NCI-H2227 treated with DMSO at 0.1 percent for 48 hours (cell line): ENCODE measurements at regions not wholly inside any gene's neighbourhood (a gene's known extent, or its start where the extent isn't known, plus 50 kb on each side); places are given as distances from the start of the nearest gene placed in this dataset.

Experiments used
- DNase-seq: peaks from one replicate; lab custom pipeline; 2025; lab: John Stamatoyannopoulos, UW

DNA sequence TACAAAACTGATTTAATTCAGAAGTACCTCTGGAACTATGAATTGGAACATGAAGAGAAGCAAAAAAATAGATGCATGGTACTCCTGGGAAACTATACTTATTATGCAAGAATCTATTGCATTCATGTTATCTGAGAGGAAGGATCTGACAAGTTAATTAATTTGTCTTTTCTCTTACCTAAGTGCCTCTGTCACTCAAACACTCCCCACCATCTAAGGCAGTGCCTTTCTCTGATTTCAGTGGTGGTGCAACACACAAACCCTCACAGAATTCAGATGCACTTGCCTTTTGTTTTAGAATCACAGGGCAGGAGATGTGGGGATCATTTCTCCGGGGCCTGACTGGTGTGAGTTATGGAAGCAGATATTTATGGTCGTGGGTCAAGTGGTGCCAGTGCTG lies 52.5 kb upstream of the C9orf72 start:
- DNase-seq: no peak

GRCh38 chr9:27626244-27627187 lies 53.2 kb upstream of the C9orf72 start:
- DNase-seq: no peak

DNA sequence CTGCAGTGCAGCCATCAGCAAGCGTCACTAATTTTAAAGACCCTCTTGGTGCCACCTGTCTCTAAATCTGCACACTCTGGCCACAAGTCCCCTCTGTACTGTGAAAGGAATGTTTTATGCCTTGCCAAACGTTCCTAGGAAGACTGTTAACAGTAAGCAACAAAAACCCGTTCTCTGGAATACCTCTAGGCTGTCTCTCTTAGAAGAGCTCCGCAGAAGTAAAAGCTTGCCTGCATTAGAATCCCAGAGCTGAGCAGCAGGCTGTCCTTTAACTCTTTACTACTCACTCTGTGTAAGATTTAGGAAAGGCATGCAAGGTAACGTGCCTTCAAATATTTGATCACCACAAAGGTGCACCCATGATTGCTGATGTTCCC lies 53.9 kb upstream of the C9orf72 start:
- no peak for DNase-seq

GRCh38 chr9:27628311-27628710 lies 55.0 kb upstream of the C9orf72 start:
- no peak for DNase-seq

- DNase-seq: no peak
Observed at GRCh38 chr9:27629425-27629824, 56.1 kb upstream of the C9orf72 start.

GRCh38 chr9:27632254-27632653 lies 59.0 kb upstream of the C9orf72 start:
- DNase-seq: no peak

- no peak for DNase-seq
Observed at GRCh38 chr9:27633764-27634163, 60.5 kb upstream of the C9orf72 start.

DNA sequence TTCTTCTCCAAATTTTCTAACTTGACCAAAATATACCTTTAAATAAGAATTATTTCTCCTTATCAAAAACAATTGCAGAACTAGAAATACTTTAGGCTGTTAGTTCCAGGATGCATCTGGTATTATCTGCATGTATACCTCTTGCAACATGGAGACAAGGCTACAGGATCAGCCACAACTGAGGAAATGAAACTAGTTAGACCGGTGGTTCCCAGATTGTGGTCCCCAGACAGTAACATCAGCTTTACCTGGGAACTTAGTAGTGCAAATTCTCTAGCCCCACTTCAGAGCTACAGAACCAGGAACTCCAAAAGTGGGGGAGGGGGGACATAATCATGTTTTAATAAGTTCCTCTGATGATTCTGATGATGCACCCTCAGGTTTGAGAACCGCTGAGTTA lies 61.6 kb upstream of the C9orf72 start:
- DNase-seq: no peak

DNA sequence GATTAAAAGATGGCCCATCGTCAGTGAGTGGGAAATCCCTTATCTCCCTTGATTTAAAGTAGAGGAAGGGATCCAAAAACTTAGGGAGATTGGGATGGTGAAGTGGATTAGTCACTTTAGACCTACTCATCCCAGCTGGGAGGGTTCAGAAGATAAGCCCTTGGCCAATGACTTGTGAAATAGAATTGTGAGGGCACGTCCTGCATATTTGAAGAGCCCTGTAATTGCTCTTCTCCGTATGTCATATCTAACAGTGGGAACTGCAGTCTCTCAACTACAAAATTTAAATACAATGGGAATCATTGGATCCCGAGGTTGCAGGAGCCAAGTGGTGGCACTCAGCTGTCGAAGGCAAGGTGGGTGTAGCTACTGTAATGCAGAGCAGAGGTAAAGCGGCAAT lies 65.4 kb upstream of the C9orf72 start:
- no peak for DNase-seq

DNA sequence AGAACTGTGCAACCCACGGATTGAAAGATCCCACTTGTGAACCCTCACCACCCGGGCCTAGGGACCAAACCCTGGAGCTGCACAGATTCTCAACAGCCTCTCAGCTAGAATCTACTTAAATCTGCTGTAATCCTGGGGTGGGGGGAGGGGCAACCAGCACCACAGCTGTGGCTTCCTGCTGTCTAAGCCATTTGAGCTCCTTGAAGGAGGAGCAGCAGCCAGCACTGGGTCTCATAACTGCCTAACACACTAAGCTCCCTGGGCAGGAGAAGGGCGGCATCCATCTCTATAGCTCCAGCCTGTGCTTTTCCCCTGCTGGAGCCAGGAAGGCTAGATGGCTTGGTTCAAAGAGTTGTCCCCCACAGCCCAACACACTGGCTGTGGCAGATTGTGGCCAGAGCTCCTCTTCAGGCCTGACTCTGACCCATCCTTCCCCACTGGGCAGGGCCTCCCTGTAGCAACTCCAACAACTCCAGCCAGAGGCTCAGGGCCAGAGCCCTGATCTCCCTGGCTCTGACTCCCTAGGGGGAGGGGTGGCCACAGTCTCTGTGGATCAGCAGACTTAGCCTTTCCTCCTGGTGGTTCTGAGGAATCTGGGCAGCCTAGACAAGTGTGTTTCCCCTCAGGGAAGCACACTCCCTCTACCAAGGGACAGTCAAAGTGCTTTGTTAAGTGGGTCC lies 72.0 kb upstream of the C9orf72 start:
- DNase-seq: no peak

DNA sequence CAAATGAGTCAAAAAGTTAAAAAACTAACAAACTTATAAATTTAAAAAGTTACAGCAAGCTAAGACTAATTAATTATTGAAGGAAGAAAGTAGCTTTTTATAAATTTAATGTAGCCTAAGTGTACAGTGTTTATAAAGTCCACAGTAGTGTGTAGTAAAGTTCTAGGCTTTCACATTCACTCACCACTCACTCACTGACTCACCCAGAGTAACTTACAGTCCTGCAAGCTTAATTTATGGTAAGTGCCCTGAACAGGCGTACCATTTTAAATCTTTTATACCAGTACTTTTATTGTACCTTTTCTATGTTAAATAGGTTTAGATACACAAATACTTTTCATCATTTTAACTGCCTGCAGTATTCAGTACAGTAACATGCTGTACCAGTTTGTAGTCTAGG lies 80.0 kb upstream of the C9orf72 start:
- no peak for DNase-seq

DNA sequence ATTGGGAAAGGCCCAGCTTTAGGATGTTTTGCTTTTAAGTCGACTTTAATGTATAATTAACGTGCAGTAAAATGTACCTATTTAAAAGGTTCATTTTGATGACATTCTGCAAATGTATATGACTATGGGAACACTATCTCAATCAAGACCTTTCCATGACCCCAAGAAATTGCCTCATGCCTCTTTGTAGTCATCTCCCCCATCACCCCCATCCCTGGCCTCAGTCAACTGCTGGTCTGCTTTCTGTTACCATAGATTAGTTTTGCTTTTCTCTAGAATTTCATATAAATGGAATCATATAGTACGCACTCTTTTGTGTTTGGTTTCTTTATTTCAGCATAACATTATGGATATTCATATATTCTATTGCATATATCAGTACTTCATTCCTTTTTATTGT lies 80.7 kb upstream of the C9orf72 start:
- no peak for DNase-seq

GRCh38 chr9:27654629-27655285 lies 81.5 kb upstream of the C9orf72 start:
- no peak for DNase-seq

GRCh38 chr9:27655441-27655840 lies 82.2 kb upstream of the C9orf72 start:
- DNase-seq: no peak

DNA sequence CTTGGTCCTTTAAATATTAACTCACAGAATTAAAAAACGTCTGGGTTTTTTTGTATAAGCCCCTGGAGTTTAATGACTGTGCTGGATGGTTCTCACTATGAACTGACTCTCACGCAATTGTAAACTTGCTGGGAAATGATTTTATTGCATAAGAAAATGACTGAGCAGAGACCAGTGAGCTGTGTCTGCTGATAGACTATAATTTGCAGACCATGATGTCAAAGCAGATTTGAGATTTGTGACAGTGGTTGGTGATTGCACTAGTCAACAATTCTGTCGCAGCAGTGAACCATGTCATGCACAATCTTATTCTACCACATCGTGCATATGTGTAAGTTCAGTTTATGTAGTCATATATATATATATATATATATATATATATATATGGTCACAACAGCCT lies 85.7 kb upstream of the C9orf72 start:
- DNase-seq: no peak

- DNase-seq: no peak
Observed at GRCh38 chr9:27659571-27659970, 86.3 kb upstream of the C9orf72 start.

DNA sequence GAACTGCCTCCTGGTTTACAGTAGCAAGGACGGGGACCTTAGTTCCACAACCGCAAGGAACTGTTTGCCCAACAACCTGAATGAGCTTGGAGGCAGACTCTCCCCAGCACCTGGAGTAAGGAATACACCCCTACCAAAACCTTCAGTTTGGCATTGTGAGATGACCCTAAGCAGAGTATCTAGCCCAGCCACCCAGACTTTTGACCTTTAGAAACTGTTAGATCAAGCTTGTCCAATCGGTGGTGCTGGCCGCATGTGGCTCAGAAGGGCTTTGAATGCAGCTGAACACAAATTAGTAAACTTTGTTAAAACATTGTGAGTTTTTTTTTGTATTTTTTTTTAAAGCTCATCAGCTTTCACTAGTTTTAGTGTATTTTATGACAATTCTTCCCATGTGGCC lies 86.9 kb upstream of the C9orf72 start:
- DNase-seq: no peak

DNA sequence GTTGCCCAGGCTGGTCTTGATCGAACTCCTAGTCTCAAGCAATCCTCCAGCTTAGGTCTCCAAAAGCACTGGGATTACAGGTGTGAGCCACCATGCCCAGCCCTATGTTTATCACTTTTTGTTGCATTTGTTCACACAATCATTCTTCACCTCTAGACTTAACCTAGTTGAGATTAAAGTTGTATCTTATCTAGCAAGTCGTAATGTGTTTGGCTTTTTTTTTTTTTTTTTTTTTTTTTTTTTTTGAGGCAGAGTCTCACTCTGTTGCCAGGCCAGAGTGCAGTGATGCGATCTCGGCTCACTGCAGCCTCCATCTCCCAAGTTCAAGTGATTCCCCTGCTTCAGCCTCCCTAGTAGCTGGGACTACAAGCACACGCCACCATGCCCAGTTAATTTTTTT lies 90.2 kb upstream of the C9orf72 start:
- no peak for DNase-seq

GRCh38 chr9:27664121-27664779 lies 91.0 kb upstream of the C9orf72 start:
- DNase-seq: no peak

GRCh38 chr9:27665136-27665535 lies 91.9 kb upstream of the C9orf72 start:
- no peak for DNase-seq

DNA sequence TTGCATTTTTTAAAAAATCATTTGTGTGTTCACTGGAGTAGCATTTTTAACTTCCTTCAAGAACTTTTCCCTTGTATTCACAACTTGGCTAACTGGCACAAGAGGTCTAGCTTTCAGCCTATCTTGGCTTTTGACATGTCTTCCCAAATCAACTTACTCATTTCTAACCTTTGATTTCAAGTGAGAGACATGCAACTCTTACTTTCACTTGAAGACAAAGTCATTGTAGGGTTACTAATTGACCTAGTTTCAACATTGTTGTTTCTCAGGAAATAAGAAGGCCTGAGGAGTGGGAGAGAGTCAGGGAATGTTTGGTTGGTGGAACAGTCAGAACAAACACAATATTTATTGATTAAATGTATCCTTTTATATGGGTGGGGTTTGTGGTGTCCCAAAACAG lies 95.0 kb upstream of the C9orf72 start:
- DNase-seq: no peak

GRCh38 chr9:27671636-27672035 lies 98.4 kb upstream of the C9orf72 start:
- no peak for DNase-seq
